ENCODE measurements at regions not wholly inside any gene's neighbourhood (a gene's known extent, or its start where the extent isn't known, plus 50 kb on each side); places are given as distances from the start of the nearest gene placed in this dataset.

GRCh38 chr11:100619484-100619883, 67.6 kb upstream of the ARHGAP42 start:
- 23% methylated on average over 2 of the region's 2 CpGs for WGBS
- Histone ChIP-seq H3K27me3 (ENCODE audit: control insufficient read depth, insufficient read depth) (no peaks in the 10 kb centered on the region), H3K4me1 (ENCODE audit: control insufficient read depth, insufficient read depth, low read length) (no peaks in the 10 kb centered on the region), H3K27ac (ENCODE audit: low read length) (no peak overlapping the region), H3K4me3 (ENCODE audit: low read length) (no peak overlapping the region), H3K9me3 (ENCODE audit: control insufficient read depth, low read length) (peaks cover 2% of the 10 kb centered on the region)
- ATAC-seq (no peak), DNase-seq (no peak)
- intact Hi-C loops (cut with DNase I): no loop called here

- H3K4me3 ChIP-seq (ENCODE audit: low read length): no peak overlapping the region
- 93% methylated on average over 1 of the region's 1 CpG for WGBS
- H3K27ac ChIP-seq (ENCODE audit: low read length): no peak overlapping the region
- ATAC-seq (no peak), DNase-seq (no peak)
- H3K27me3 ChIP-seq (ENCODE audit: control insufficient read depth, insufficient read depth): no peaks in the 10 kb centered on the region
- intact Hi-C loops (cut with DNase I): no loop called here
- no peaks in the 10 kb centered on the region for H3K4me1 ChIP-seq (ENCODE audit: control insufficient read depth, insufficient read depth, low read length)
- peaks cover 2% of the 10 kb centered on the region for H3K9me3 ChIP-seq (ENCODE audit: control insufficient read depth, low read length)
Measured at GRCh38 chr11:100622404-100622803, 64.7 kb upstream of the ARHGAP42 start.

- DNase-seq: no peak
- intact Hi-C loops (cut with DNase I): no loop called here
- WGBS: 87% methylated on average over 2 of the region's 2 CpGs
Measured at GRCh38 chr11:100624346-100624745, 62.7 kb upstream of the ARHGAP42 start.

GRCh38 chr11:100625041-100625440, 62.0 kb upstream of the ARHGAP42 start:
- H3K4me3 ChIP-seq (ENCODE audit: low read length): no peak overlapping the region
- ATAC-seq (no peak), DNase-seq (no peak)
- intact Hi-C loops (cut with DNase I): no loop called here
- H3K9me3 ChIP-seq (ENCODE audit: control insufficient read depth, low read length): peaks cover 2% of the 10 kb centered on the region
- no peaks in the 10 kb centered on the region for H3K4me1 ChIP-seq (ENCODE audit: control insufficient read depth, insufficient read depth, low read length)
- H3K27me3 ChIP-seq (ENCODE audit: control insufficient read depth, insufficient read depth): no peaks in the 10 kb centered on the region
- H3K27ac ChIP-seq (ENCODE audit: low read length): no peak overlapping the region
- 74% methylated on average over 4 of the region's 4 CpGs for WGBS

More at GRCh38 chr11:100624346-100624745, 62.7 kb upstream of the ARHGAP42 start:
- peaks cover 2% of the 10 kb centered on the region for H3K9me3 ChIP-seq (ENCODE audit: control insufficient read depth, low read length)
- H3K27ac ChIP-seq (ENCODE audit: low read length): no peak overlapping the region
- ATAC-seq: no peak
- no peaks in the 10 kb centered on the region for H3K4me1 ChIP-seq (ENCODE audit: control insufficient read depth, insufficient read depth, low read length)
- H3K27me3 ChIP-seq (ENCODE audit: control insufficient read depth, insufficient read depth): no peaks in the 10 kb centered on the region
- H3K4me3 ChIP-seq (ENCODE audit: low read length): no peak overlapping the region

DNA sequence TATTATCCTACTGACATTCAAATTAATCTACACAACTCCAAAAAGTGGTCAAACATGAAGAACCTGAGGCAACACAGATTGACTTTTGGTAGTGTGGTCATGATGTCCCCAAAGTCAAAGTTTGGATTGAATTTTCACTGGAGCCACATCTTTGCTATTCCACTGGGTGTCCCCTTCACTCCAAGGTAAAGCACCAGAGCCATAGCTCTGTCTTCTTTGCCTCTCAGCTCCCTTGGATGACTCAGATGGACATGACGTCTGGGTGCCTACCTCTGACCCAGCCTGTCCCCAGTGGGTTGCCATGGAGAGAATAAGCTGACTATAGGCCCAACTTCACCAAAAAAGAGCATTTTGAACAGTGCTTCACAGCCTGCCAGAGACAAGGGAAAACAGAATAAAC, 57.4 kb upstream of the ARHGAP42 start:
- 53% methylated on average over 1 of the region's 1 CpG for WGBS
- Histone ChIP-seq H3K4me3 (ENCODE audit: low read length) (no peak overlapping the region), H3K27me3 (ENCODE audit: control insufficient read depth, insufficient read depth) (no peaks in the 10 kb centered on the region), H3K9me3 (ENCODE audit: control insufficient read depth, low read length) (no peaks in the 10 kb centered on the region), H3K27ac (ENCODE audit: low read length) (no peak overlapping the region), H3K4me1 (ENCODE audit: control insufficient read depth, insufficient read depth, low read length) (peaks cover 7% of the 10 kb centered on the region)
- no peak for DNase-seq
- no peak for ATAC-seq
- intact Hi-C loops (cut with DNase I): no loop called here

GRCh38 chr11:100630898-100631297, 56.2 kb upstream of the ARHGAP42 start:
- intact Hi-C loops (cut with DNase I): no loop called here
- Histone ChIP-seq H3K4me3 (ENCODE audit: low read length) (no peak overlapping the region), H3K27me3 (ENCODE audit: control insufficient read depth, insufficient read depth) (no peaks in the 10 kb centered on the region), H3K4me1 (ENCODE audit: control insufficient read depth, insufficient read depth, low read length) (peaks cover 9% of the 10 kb centered on the region), H3K9me3 (ENCODE audit: control insufficient read depth, low read length) (no peaks in the 10 kb centered on the region), H3K27ac (ENCODE audit: low read length) (no peak overlapping the region)
- DNase-seq: no peak
- ATAC-seq: no peak
- WGBS: 92% methylated on average over 2 of the region's 2 CpGs

DNA sequence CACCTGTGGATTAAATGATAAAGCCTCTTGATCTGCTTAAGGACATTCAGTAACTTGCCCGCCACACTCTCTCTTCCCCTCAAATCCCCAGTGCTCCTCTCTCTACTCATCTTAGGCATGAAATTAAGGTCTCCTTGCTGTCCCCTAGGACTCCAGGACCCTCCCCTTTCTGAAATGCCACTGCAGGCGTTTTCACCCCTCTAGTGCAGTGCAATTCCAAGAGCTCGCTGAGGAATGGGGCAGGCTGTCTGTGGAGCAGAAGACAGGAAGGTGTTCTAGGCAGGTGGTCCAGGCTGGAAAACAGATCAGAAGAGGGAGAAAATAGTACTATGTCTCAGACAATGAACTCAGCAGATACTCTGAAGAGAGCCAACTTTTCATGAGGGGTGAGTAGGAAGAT, 55.8 kb upstream of the ARHGAP42 start:
- ATAC-seq: no peak
- no peaks in the 10 kb centered on the region for H3K27me3 ChIP-seq (ENCODE audit: control insufficient read depth, insufficient read depth)
- H3K4me1 ChIP-seq (ENCODE audit: control insufficient read depth, insufficient read depth, low read length): peaks cover 9% of the 10 kb centered on the region
- H3K4me3 ChIP-seq (ENCODE audit: low read length): no peak overlapping the region
- no peak for DNase-seq
- 62% methylated on average over 3 of the region's 3 CpGs for WGBS
- no peak overlapping the region for H3K27ac ChIP-seq (ENCODE audit: low read length)
- intact Hi-C loops (cut with DNase I): no loop called here
- no peaks in the 10 kb centered on the region for H3K9me3 ChIP-seq (ENCODE audit: control insufficient read depth, low read length)

DNA sequence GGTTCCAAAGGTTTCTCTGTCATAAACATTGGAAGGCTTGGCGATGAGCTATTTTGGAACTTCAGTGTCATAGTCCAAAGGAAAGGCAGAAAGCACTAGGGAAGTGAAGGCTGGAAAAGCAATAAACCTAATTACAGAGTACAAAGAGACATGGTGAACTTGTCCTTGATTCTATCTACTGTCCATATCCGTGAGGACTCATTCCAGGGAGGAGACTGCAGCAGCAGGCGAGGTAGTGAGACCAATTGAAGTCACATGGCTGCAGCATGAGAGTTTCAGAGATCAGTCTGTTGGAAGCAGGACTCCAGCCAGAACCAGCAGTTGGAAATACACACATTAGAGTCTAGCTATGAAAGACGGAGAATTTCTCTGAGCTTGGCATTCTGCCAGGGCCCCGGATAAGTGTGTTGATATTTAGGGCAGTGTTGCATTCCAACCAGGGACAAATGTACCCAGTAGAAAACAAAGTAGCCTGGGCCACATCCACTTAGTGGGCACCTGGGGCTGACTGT, 54.1 kb upstream of the ARHGAP42 start:
- intact Hi-C loops (cut with DNase I): no loop called here
- H3K4me1 ChIP-seq (ENCODE audit: control insufficient read depth, insufficient read depth, low read length): peaks cover 9% of the 10 kb centered on the region
- whole genome bisulfite sequencing: 9% methylated on average over 5 of the region's 5 CpGs
- no peak overlapping the region for H3K4me3 ChIP-seq (ENCODE audit: low read length)
- DNase-seq (peak; percentile 59 to 78 (median 74)), ATAC-seq (peak; percentile 88 to 91)
- H3K27me3 ChIP-seq (ENCODE audit: control insufficient read depth, insufficient read depth): no peaks in the 10 kb centered on the region
- no peaks in the 10 kb centered on the region for H3K9me3 ChIP-seq (ENCODE audit: control insufficient read depth, low read length)
- H3K27ac ChIP-seq (ENCODE audit: low read length): peak overlapping the region; percentile 28

GRCh38 chr11:100635194-100635593, 51.9 kb upstream of the ARHGAP42 start:
- peaks cover 9% of the 10 kb centered on the region for H3K4me1 ChIP-seq (ENCODE audit: control insufficient read depth, insufficient read depth, low read length)
- no peaks in the 10 kb centered on the region for H3K9me3 ChIP-seq (ENCODE audit: control insufficient read depth, low read length)
- ATAC-seq: no peak
- WGBS: 79% methylated on average over 3 of the region's 3 CpGs
- intact Hi-C loops (cut with DNase I): no loop called here
- no peaks in the 10 kb centered on the region for H3K27me3 ChIP-seq (ENCODE audit: control insufficient read depth, insufficient read depth)
- DNase-seq: no peak
- H3K4me3 ChIP-seq (ENCODE audit: low read length): no peak overlapping the region
- no peak overlapping the region for H3K27ac ChIP-seq (ENCODE audit: low read length)

GRCh38 chr11:100636536-100636935, 50.6 kb upstream of the ARHGAP42 start:
- intact Hi-C loops (cut with DNase I): no loop called here
- ATAC-seq: no peak
- H3K27me3 ChIP-seq (ENCODE audit: control insufficient read depth, insufficient read depth): no peaks in the 10 kb centered on the region
- H3K4me1 ChIP-seq (ENCODE audit: control insufficient read depth, insufficient read depth, low read length): peaks cover 5% of the 10 kb centered on the region
- WGBS: 86% methylated on average over 3 of the region's 3 CpGs
- no peak overlapping the region for H3K27ac ChIP-seq (ENCODE audit: low read length)
- no peak for DNase-seq
- no peak overlapping the region for H3K4me3 ChIP-seq (ENCODE audit: low read length)
- no peaks in the 10 kb centered on the region for H3K9me3 ChIP-seq (ENCODE audit: control insufficient read depth, low read length)
